Adrenal gland (tissue), 5 donors: ENCODE measurements at regions not wholly inside any gene's neighbourhood (a gene's known extent, or its start where the extent isn't known, plus 50 kb on each side); places are given as distances from the start of the nearest gene placed in this dataset.

Source experiments
- CTCF ChIP-seq, 6 experiments: fragments of 450-650 bp in 4 of 6; fragments of 200-600 bp in 2 of 6; sonication (generic) in 1 of 6; IDR thresholded peaks; 1 replicate in 5 of 6; 2 replicates in 1 of 6; pipeline versions ENCODE4 v1.5.1 to v1.8.0; 2016 to 2021; ENCODE audit warnings: antibody characterized with exemption in 6 of 6, mild to moderate bottlenecking in 2 of 6, moderate library complexity in 1 of 6
- POLR2A ChIP-seq, 2 donors: fragments of 450-650 bp; IDR thresholded peaks; one replicate each; pipeline ENCODE4 v1.6.1; 2017; ENCODE audit warnings: antibody characterized with exemption in 2 of 2, mild to moderate bottlenecking in 2 of 2, moderate library complexity in 1 of 2
- donor health status: DM: no; HTN: no; CAD: no.

GRCh38 chr15:35299059-35299735 is 214.1 kb upstream of the NANOGP8 start:
- TF ChIP-seq CTCF (IDR thresholded peaks at IDR 0.05) (no peak), POLR2A (IDR thresholded peaks at IDR 0.05) (no peak)
